Neuronal stem cell (in vitro differentiated cells): ENCODE measurements at regions not wholly inside any gene's neighbourhood (a gene's known extent, or its start where the extent isn't known, plus 50 kb on each side); places are given as distances from the start of the nearest gene placed in this dataset.

Experiments used
- DNase-seq: peaks from one replicate; pipeline ENCODE4 v3.0.0-alpha.2; 2013; ENCODE audit warnings: low spot score
- H2AFZ ChIP-seq: one replicate; pipeline ENCODE4 v1.6.1; 2013; ENCODE audit warnings: mild to moderate bottlenecking, low read length, inconsistent platforms
- H2AK5ac ChIP-seq: 2 replicates; pipeline ENCODE4 v1.6.1; 2013; ENCODE audit warnings: low read depth, mild to moderate bottlenecking, inconsistent platforms, low read length, moderate library complexity, mixed read lengths
- H2BK120ac ChIP-seq: 2 replicates; pipeline ENCODE4 v1.6.1; 2013; ENCODE audit warnings: low read depth, mild to moderate bottlenecking, inconsistent platforms, low read length, moderate library complexity, mixed read lengths
- H2BK12ac ChIP-seq: one replicate; pipeline ENCODE4 v1.6.1; 2013; ENCODE audit warnings: low read length, inconsistent platforms
- H2BK15ac ChIP-seq: 2 replicates; pipeline ENCODE4 v1.6.1; 2013; ENCODE audit warnings: mild to moderate bottlenecking, low read length, inconsistent platforms, mixed read lengths
- H2BK5ac ChIP-seq: one replicate; pipeline ENCODE4 v1.6.1; 2013; ENCODE audit warnings: inconsistent platforms, mild to moderate bottlenecking, low read length, moderate library complexity
- H3K14ac ChIP-seq: one replicate; pipeline ENCODE4 v1.6.1; 2013; ENCODE audit warnings: low read length, inconsistent platforms
- H3K18ac ChIP-seq: 2 replicates; pipeline ENCODE4 v1.6.1; 2013; ENCODE audit warnings: low read length, inconsistent platforms
- H3K23ac ChIP-seq: 2 replicates; pipeline ENCODE4 v1.6.1; 2013; ENCODE audit warnings: low read depth, mild to moderate bottlenecking, mixed read lengths, low read length, inconsistent platforms; ENCODE audit not compliant: poor library complexity
- H3K27ac ChIP-seq: replicated peaks from 3 replicates; pipeline ENCODE4 v1.5.1; 2013; ENCODE audit warnings: low read length, inconsistent platforms
- H3K27me3 ChIP-seq, 3 experiments: 2 replicates each; pipeline ENCODE4 v1.6.1; 2013; ENCODE audit warnings: low read length in 3 of 3, mild to moderate bottlenecking in 2 of 3, inconsistent platforms in 1 of 3, low read depth in 1 of 3, mixed read lengths in 1 of 3, moderate library complexity in 1 of 3; ENCODE audit not compliant: control insufficient read depth in 3 of 3, insufficient read depth in 3 of 3
- H3K36me3 ChIP-seq, 2 donors: replicated peaks in 1 of 2; 2 replicates each; pipeline ENCODE4 v1.6.1; 2013; ENCODE audit warnings: low read length in 2 of 2; ENCODE audit not compliant: control insufficient read depth in 2 of 2, insufficient read depth in 2 of 2
- H3K4ac ChIP-seq: 2 replicates; pipeline ENCODE4 v1.6.1; 2013; ENCODE audit warnings: inconsistent platforms, mild to moderate bottlenecking, low read length, moderate library complexity
- H3K4me1 ChIP-seq, 2 donors: 1 replicate in 1 of 2; 2 replicates in 1 of 2; pipeline ENCODE4 v1.6.1; 2013; ENCODE audit warnings: low read length in 2 of 2, low read depth in 1 of 2; ENCODE audit not compliant: control insufficient read depth in 2 of 2, insufficient read depth in 1 of 2
- H3K4me2 ChIP-seq: one replicate; pipeline ENCODE4 v1.6.1; 2013; ENCODE audit warnings: mild to moderate bottlenecking, low read length, inconsistent platforms; ENCODE audit not compliant: insufficient read depth, poor library complexity, severe bottlenecking
- H3K4me3 ChIP-seq, 2 donors: 2 replicates each; pipeline ENCODE4 v1.5.1; 2013; ENCODE audit warnings: low read length in 2 of 2, mild to moderate bottlenecking in 2 of 2, inconsistent platforms in 1 of 2, moderate library complexity in 1 of 2
- H3K79me1 ChIP-seq: one replicate; pipeline ENCODE4 v1.6.1; 2013; ENCODE audit warnings: low read depth, mild to moderate bottlenecking, inconsistent platforms, low read length, moderate library complexity
- H3K9ac ChIP-seq: one replicate; pipeline ENCODE4 v1.6.1; 2013; ENCODE audit warnings: mild to moderate bottlenecking, low read depth, low read length, inconsistent platforms; ENCODE audit not compliant: poor library complexity
- H3K9me3 ChIP-seq, 2 donors: replicated peaks in 1 of 2; 2 replicates each; pipeline versions ENCODE3 to v1.6.1; 2013; ENCODE audit warnings: low read length in 2 of 2, mild to moderate bottlenecking in 2 of 2, inconsistent platforms in 1 of 2, low read depth in 1 of 2, mixed read lengths in 1 of 2, moderate library complexity in 1 of 2; ENCODE audit not compliant: control insufficient read depth in 2 of 2, insufficient read depth in 1 of 2
- H4K8ac ChIP-seq: one replicate; pipeline ENCODE4 v1.6.1; 2013; ENCODE audit warnings: low read depth, mild to moderate bottlenecking, inconsistent platforms, low read length, moderate library complexity
- H4K91ac ChIP-seq: one replicate; pipeline ENCODE4 v1.6.1; 2013; ENCODE audit warnings: low read length, low read depth, mild to moderate bottlenecking, inconsistent platforms; ENCODE audit not compliant: poor library complexity
- WGBS, 2 donors: extraction: QIAGEN DNeasy Blood & Tissue Kit; methylation state at CpG; one replicate each; pipeline ENCODE4 v1.1.7; 2013; ENCODE audit warnings: missing lambda C conversion rate in 2 of 2, mixed read lengths in 1 of 2; ENCODE audit not compliant: insufficient read length in 2 of 2, insufficient replicate concordance in 1 of 2; ENCODE audit errors: extremely low coverage in 2 of 2; 5-methylcytosine and 5-hydroxymethylcytosine counted together

GRCh38 chr3:1677576-1678156, 421.0 kb upstream of the CNTN4 start:
- H3K4me2 ChIP-seq: no peak overlapping the region
- H3K14ac ChIP-seq: no peak overlapping the region
- no peak overlapping the region for H2BK12ac ChIP-seq
- H3K23ac ChIP-seq: no peak overlapping the region
- DNase-seq: no peak
- H3K4me1 ChIP-seq: no peaks in the 10 kb centered on the region
- H3K36me3 ChIP-seq: no peaks in the 10 kb centered on the region
- H3K27me3 ChIP-seq: no peaks in the 10 kb centered on the region
- no peaks in the 10 kb centered on the region for H3K79me1 ChIP-seq
- no peak overlapping the region for H3K4ac ChIP-seq
- H2BK15ac ChIP-seq: no peak overlapping the region
- no peak overlapping the region for H3K27ac ChIP-seq
- no peak overlapping the region for H4K91ac ChIP-seq
- no peak overlapping the region for H2BK5ac ChIP-seq
- no peak overlapping the region for H3K4me3 ChIP-seq
- no peak overlapping the region for H4K8ac ChIP-seq
- H3K9ac ChIP-seq: no peak overlapping the region
- no CpG with 5 or more reads among the region's 7 CpGs for WGBS, 2 donors
- H2AK5ac ChIP-seq: no peak overlapping the region
- H2AFZ ChIP-seq: no peak overlapping the region
- no peak overlapping the region for H3K18ac ChIP-seq
- H3K9me3 ChIP-seq: no peaks in the 10 kb centered on the region
- H2BK120ac ChIP-seq: no peak overlapping the region

GRCh38 chr3:1692428-1692827, 406.2 kb upstream of the CNTN4 start:
- no peak overlapping the region for H3K4me2 ChIP-seq
- no peak overlapping the region for H3K14ac ChIP-seq
- H3K18ac ChIP-seq: no peak overlapping the region
- H2BK5ac ChIP-seq: no peak overlapping the region
- no peak overlapping the region for H2AK5ac ChIP-seq
- no peak overlapping the region for H3K4me3 ChIP-seq
- no peak overlapping the region for H3K9ac ChIP-seq
- no peak overlapping the region for H2BK120ac ChIP-seq
- H3K27ac ChIP-seq: no peak overlapping the region
- no peaks in the 10 kb centered on the region for H3K36me3 ChIP-seq
- H3K27me3 ChIP-seq: no peaks in the 10 kb centered on the region
- DNase-seq: no peak
- no peak overlapping the region for H3K23ac ChIP-seq
- H2BK15ac ChIP-seq: no peak overlapping the region
- H3K9me3 ChIP-seq: no peaks in the 10 kb centered on the region
- no peaks in the 10 kb centered on the region for H3K4me1 ChIP-seq
- H4K8ac ChIP-seq: no peak overlapping the region
- H4K91ac ChIP-seq: no peak overlapping the region
- no peak overlapping the region for H2AFZ ChIP-seq
- H3K79me1 ChIP-seq: no peaks in the 10 kb centered on the region
- WGBS, 2 donors: no CpG with 5 or more reads among the region's 1 CpG
- no peak overlapping the region for H2BK12ac ChIP-seq
- no peak overlapping the region for H3K4ac ChIP-seq

GRCh38 chr3:1693145-1693544, 405.5 kb upstream of the CNTN4 start:
- H3K36me3 ChIP-seq: no peaks in the 10 kb centered on the region
- no peak overlapping the region for H3K27ac ChIP-seq
- no peak overlapping the region for H3K4me3 ChIP-seq
- no peak overlapping the region for H4K91ac ChIP-seq
- H3K18ac ChIP-seq: no peak overlapping the region
- no peak overlapping the region for H4K8ac ChIP-seq
- H2BK120ac ChIP-seq: no peak overlapping the region
- no peak overlapping the region for H2BK5ac ChIP-seq
- H3K4ac ChIP-seq: no peak overlapping the region
- H3K4me2 ChIP-seq: no peak overlapping the region
- H3K27me3 ChIP-seq: no peaks in the 10 kb centered on the region
- no peak overlapping the region for H2AFZ ChIP-seq
- no peak overlapping the region for H2BK15ac ChIP-seq
- H2AK5ac ChIP-seq: no peak overlapping the region
- H3K79me1 ChIP-seq: no peaks in the 10 kb centered on the region
- H2BK12ac ChIP-seq: no peak overlapping the region
- H3K9me3 ChIP-seq: no peaks in the 10 kb centered on the region
- no peak overlapping the region for H3K14ac ChIP-seq
- H3K9ac ChIP-seq: no peak overlapping the region
- no peaks in the 10 kb centered on the region for H3K4me1 ChIP-seq
- no CpG with 5 or more reads among the region's 2 CpGs for WGBS, 2 donors
- H3K23ac ChIP-seq: no peak overlapping the region
- DNase-seq: no peak

GRCh38 chr3:1696669-1697275, 401.9 kb upstream of the CNTN4 start:
- Histone ChIP-seq H2AK5ac (no peak overlapping the region), H3K9ac (no peak overlapping the region), H3K4me2 (no peak overlapping the region), H3K27me3 (no peaks in the 10 kb centered on the region), H3K27ac (no peak overlapping the region), H3K9me3 (no peaks in the 10 kb centered on the region), H2BK12ac (no peak overlapping the region), H2AFZ (no peak overlapping the region), H4K8ac (no peak overlapping the region), H2BK5ac (no peak overlapping the region), H3K18ac (no peak overlapping the region), H3K4me3 (no peak overlapping the region), H3K36me3 (no peaks in the 10 kb centered on the region), H3K23ac (no peak overlapping the region), H3K4me1 (no peaks in the 10 kb centered on the region), H3K14ac (no peak overlapping the region), H2BK15ac (no peak overlapping the region), H2BK120ac (no peak overlapping the region), H3K4ac (no peak overlapping the region), H3K79me1 (no peaks in the 10 kb centered on the region), H4K91ac (no peak overlapping the region)
- no peak for DNase-seq
- no CpG with 5 or more reads among the region's 5 CpGs for WGBS, 2 donors
